ENCODE measurements at regions not wholly inside any gene's neighbourhood (a gene's known extent, or its start where the extent isn't known, plus 50 kb on each side); places are given as distances from the start of the nearest gene placed in this dataset.

DNA sequence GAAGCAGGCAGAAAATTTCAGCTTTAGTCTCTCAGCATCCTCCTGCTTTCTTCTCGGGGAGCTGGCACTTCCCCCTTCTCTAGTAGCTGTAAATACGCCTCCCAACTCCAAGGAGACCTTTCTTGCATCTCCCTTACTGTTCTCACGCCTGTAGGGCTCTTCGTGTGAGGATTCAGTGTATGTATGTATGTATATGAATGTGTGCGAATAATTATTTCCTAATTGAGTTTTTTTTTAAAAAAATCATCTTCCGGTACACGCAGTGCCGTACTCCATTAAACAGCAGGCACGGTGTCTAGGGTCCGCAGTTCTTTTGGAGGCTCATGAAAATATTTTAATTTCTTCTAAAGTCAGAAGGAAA is 85.4 kb downstream of the HFE start:
- Histone ChIP-seq H2AFZ (no peak overlapping the region), H3K4me3 (peak overlapping the region; percentile 73), H3K79me2 (replicated peaks; ENCODE audit: insufficient read depth) (no peaks in the 10 kb centered on the region), H3K27ac (ENCODE audit: low read depth) (peak overlapping the region; percentile 87), H3K4me1 (ENCODE audit: insufficient read depth) (peaks cover 13% of the 10 kb centered on the region), H3K36me3 (ENCODE audit: insufficient read depth) (no peaks in the 10 kb centered on the region), H4K20me1 (replicated peaks; ENCODE audit: insufficient read depth) (no peaks in the 10 kb centered on the region), H3K9me2 (ENCODE audit: insufficient read depth) (no peaks in the 10 kb centered on the region), H3F3A (replicated peaks; ENCODE audit: low read depth) (no peaks in the 10 kb centered on the region), H3K4me2 (peak overlapping the region; percentile 86), H3K27me3 (ENCODE audit: insufficient read depth) (no peaks in the 10 kb centered on the region)
- DNase-seq (ENCODE audit: low spot score) (peak; percentile 54), ATAC-seq (peak; percentile 47)
- TF ChIP-seq POLR2AphosphoS5 (IDR thresholded peaks at IDR 0.05; ENCODE audit: low read depth), result no peak
- TF ChIP-seq, protein P1, sequence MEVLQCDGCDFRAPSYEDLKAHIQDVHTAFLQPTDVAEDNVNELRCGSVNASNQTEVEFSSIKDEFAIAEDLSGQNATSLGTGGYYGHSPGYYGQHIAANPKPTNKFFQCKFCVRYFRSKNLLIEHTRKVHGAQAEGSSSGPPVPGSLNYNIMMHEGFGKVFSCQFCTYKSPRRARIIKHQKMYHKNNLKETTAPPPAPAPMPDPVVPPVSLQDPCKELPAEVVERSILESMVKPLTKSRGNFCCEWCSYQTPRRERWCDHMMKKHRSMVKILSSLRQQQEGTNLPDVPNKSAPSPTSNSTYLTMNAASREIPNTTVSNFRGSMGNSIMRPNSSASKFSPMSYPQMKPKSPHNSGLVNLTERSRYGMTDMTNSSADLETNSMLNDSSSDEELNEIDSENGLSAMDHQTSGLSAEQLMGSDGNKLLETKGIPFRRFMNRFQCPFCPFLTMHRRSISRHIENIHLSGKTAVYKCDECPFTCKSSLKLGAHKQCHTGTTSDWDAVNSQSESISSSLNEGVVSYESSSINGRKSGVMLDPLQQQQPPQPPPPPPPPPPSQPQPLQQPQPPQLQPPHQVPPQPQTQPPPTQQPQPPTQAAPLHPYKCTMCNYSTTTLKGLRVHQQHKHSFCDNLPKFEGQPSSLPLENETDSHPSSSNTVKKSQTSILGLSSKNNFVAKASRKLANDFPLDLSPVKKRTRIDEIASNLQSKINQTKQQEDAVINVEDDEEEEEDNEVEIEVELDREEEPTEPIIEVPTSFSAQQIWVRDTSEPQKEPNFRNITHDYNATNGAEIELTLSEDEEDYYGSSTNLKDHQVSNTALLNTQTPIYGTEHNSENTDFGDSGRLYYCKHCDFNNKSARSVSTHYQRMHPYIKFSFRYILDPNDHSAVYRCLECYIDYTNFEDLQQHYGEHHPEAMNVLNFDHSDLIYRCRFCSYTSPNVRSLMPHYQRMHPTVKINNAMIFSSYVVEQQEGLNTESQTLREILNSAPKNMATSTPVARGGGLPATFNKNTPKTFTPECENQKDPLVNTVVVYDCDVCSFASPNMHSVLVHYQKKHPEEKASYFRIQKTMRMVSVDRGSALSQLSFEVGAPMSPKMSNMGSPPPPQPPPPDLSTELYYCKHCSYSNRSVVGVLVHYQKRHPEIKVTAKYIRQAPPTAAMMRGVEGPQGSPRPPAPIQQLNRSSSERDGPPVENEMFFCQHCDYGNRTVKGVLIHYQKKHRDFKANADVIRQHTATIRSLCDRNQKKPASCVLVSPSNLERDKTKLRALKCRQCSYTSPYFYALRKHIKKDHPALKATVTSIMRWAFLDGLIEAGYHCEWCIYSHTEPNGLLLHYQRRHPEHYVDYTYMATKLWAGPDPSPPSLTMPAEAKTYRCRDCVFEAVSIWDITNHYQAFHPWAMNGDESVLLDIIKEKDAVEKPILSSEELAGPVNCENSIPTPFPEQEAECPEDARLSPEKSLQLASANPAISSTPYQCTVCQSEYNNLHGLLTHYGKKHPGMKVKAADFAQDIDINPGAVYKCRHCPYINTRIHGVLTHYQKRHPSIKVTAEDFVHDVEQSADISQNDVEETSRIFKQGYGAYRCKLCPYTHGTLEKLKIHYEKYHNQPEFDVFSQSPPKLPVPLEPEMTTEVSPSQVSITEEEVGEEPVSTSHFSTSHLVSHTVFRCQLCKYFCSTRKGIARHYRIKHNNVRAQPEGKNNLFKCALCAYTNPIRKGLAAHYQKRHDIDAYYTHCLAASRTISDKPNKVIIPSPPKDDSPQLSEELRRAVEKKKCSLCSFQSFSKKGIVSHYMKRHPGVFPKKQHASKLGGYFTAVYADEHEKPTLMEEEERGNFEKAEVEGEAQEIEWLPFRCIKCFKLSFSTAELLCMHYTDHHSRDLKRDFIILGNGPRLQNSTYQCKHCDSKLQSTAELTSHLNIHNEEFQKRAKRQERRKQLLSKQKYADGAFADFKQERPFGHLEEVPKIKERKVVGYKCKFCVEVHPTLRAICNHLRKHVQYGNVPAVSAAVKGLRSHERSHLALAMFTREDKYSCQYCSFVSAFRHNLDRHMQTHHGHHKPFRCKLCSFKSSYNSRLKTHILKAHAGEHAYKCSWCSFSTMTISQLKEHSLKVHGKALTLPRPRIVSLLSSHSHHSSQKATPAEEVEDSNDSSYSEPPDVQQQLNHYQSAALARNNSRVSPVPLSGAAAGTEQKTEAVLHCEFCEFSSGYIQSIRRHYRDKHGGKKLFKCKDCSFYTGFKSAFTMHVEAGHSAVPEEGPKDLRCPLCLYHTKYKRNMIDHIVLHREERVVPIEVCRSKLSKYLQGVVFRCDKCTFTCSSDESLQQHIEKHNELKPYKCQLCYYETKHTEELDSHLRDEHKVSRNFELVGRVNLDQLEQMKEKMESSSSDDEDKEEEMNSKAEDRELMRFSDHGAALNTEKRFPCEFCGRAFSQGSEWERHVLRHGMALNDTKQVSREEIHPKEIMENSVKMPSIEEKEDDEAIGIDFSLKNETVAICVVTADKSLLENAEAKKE (CRISPR knock-in tag; IDR thresholded peaks at IDR 0.05), result no peak
- no peak for TF ChIP-seq EZH2phosphoT487 (IDR thresholded peaks at IDR 0.05; ENCODE audit: unreplicated experiment)
- no peak for TF ChIP-seq ZNF331 (CRISPR knock-in tag; IDR thresholded peaks at IDR 0.05; ENCODE audit: low read depth)
- TF ChIP-seq JUNB (IDR thresholded peaks at IDR 0.05; ENCODE audit: unreplicated experiment), result no peak
- no peak for TF ChIP-seq ETS1 (IDR thresholded peaks at IDR 0.05)
- Mint-ChIP-seq H3K4me3 (peak overlapping the region; percentile 93), H3K36me3 (ENCODE audit: low read depth) (no peaks in the 10 kb centered on the region), H3K4me1 (peaks cover 16% of the 10 kb centered on the region), H3K27ac (peak overlapping the region; percentile 97), H3K27me3 (ENCODE audit: insufficient read depth, low read depth, poor library complexity) (peaks cover 8% of the 10 kb centered on the region), H3K9me3 (no peaks in the 10 kb centered on the region)

- H3K4me3 ChIP-seq, result no peak overlapping the region
- Mint-ChIP-seq H3K27me3 (ENCODE audit: insufficient read depth, low read depth, poor library complexity) (peaks cover 10% of the 10 kb centered on the region), H3K4me3 (peak overlapping the region; percentile 32; the same call in 1 of the 3 replicates), H3K36me3 (ENCODE audit: low read depth) (no peaks in the 10 kb centered on the region), H3K27ac (no peak overlapping the region), H3K9me3 (no peaks in the 10 kb centered on the region), H3K4me1 (peaks cover 16% of the 10 kb centered on the region)
- DNase-seq (ENCODE audit: low spot score) (no peak), ATAC-seq (no peak)
- no peaks in the 10 kb centered on the region for H3K9me2 ChIP-seq (ENCODE audit: insufficient read depth)
- no peaks in the 10 kb centered on the region for H3K27me3 ChIP-seq (ENCODE audit: insufficient read depth)
- no peak overlapping the region for H3K27ac ChIP-seq (ENCODE audit: low read depth)
- peaks cover 13% of the 10 kb centered on the region for H3K4me1 ChIP-seq (ENCODE audit: insufficient read depth)
- H3K79me2 ChIP-seq (replicated peaks; ENCODE audit: insufficient read depth), result no peaks in the 10 kb centered on the region
- H4K20me1 ChIP-seq (replicated peaks; ENCODE audit: insufficient read depth), result no peaks in the 10 kb centered on the region
- no peaks in the 10 kb centered on the region for H3F3A ChIP-seq (replicated peaks; ENCODE audit: low read depth)
- H3K36me3 ChIP-seq (ENCODE audit: insufficient read depth), result no peaks in the 10 kb centered on the region
- no peak overlapping the region for H3K4me2 ChIP-seq
- H2AFZ ChIP-seq, result no peak overlapping the region
- TF ChIP-seq NANOG (IDR thresholded peaks at IDR 0.05; ENCODE audit: borderline replicate concordance), result no peak
- TF ChIP-seq ZNF331 (CRISPR knock-in tag; IDR thresholded peaks at IDR 0.05; ENCODE audit: low read depth), result no peak
- no peak for TF ChIP-seq ETS1 (IDR thresholded peaks at IDR 0.05)
- TF ChIP-seq EZH2phosphoT487 (IDR thresholded peaks at IDR 0.05; ENCODE audit: unreplicated experiment), result no peak
- no peak for TF ChIP-seq CREB1 (CRISPR knock-in tag; IDR thresholded peaks at IDR 0.05; ENCODE audit: low read depth)
- no peak for TF ChIP-seq JUNB (IDR thresholded peaks at IDR 0.05; ENCODE audit: unreplicated experiment)
- TF ChIP-seq EZH2 (IDR thresholded peaks at IDR 0.05; ENCODE audit: low read depth, unreplicated experiment), result no peak
- TF ChIP-seq, protein P2, sequence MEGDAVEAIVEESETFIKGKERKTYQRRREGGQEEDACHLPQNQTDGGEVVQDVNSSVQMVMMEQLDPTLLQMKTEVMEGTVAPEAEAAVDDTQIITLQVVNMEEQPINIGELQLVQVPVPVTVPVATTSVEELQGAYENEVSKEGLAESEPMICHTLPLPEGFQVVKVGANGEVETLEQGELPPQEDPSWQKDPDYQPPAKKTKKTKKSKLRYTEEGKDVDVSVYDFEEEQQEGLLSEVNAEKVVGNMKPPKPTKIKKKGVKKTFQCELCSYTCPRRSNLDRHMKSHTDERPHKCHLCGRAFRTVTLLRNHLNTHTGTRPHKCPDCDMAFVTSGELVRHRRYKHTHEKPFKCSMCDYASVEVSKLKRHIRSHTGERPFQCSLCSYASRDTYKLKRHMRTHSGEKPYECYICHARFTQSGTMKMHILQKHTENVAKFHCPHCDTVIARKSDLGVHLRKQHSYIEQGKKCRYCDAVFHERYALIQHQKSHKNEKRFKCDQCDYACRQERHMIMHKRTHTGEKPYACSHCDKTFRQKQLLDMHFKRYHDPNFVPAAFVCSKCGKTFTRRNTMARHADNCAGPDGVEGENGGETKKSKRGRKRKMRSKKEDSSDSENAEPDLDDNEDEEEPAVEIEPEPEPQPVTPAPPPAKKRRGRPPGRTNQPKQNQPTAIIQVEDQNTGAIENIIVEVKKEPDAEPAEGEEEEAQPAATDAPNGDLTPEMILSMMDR (conservative IDR thresholded peaks at IDR 0.05; ENCODE audit: low read depth in 2 of 2), result no peak
- TF ChIP-seq ZNF114 (CRISPR knock-in tag; IDR thresholded peaks at IDR 0.05), result no peak
Observed at GRCh38 chr6:26173836-26174145, 86.6 kb downstream of the HFE start.
